GM12872 (cell line): ENCODE measurements at regions not wholly inside any gene's neighbourhood (a gene's known extent, or its start where the extent isn't known, plus 50 kb on each side); places are given as distances from the start of the nearest gene placed in this dataset.

ENCODE experiments used
- TF ChIP-seq, protein P1 (sequence below): IDR thresholded peaks from 3 replicates; pipeline ENCODE4 v1.5.1; 2011; ENCODE audit warnings: low read depth, mild to moderate bottlenecking, low read length, moderate library complexity; ENCODE audit not compliant: insufficient read depth

DNA sequence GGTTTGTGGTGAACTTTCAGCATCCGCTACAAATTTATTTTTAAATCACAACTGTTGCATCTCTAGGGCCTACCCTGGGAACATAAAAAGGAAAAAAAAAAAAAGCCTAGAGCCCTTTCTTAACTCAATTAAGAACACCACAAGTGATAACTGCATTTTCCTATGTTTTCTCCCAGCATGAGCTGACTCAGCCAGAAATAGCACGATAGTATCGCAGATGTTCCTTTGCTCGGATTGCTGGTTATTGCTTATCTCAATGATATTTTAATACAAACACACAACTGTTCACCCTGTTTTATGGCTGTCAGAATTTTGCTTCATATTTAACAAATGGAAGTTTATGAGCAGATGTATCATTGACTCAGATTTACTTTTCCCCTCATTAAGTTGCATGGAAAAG is 251.8 kb upstream of the SUCLG2 start:
- TF ChIP-seq, protein P1, sequence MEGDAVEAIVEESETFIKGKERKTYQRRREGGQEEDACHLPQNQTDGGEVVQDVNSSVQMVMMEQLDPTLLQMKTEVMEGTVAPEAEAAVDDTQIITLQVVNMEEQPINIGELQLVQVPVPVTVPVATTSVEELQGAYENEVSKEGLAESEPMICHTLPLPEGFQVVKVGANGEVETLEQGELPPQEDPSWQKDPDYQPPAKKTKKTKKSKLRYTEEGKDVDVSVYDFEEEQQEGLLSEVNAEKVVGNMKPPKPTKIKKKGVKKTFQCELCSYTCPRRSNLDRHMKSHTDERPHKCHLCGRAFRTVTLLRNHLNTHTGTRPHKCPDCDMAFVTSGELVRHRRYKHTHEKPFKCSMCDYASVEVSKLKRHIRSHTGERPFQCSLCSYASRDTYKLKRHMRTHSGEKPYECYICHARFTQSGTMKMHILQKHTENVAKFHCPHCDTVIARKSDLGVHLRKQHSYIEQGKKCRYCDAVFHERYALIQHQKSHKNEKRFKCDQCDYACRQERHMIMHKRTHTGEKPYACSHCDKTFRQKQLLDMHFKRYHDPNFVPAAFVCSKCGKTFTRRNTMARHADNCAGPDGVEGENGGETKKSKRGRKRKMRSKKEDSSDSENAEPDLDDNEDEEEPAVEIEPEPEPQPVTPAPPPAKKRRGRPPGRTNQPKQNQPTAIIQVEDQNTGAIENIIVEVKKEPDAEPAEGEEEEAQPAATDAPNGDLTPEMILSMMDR, result no peak

DNA sequence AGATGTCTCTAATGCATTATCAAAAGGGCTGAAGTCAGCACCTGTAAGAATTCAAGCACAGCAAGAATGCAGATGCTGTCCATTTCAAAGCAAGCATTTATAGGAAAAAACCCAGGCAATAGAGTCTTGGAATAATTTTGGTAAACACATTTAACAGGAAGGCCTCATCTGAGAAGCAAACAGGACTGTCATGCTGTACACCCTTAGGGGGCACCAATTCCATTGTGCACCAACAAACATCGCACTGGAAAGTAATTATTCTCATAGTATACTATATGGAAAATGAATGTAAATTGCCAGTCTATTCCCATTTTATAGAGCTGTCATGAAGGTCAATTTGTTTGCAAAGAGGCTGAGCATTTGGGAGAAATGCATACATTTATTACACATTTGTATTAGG is 247.3 kb upstream of the SUCLG2 start:
- TF ChIP-seq, protein P1, result no peak

DNA sequence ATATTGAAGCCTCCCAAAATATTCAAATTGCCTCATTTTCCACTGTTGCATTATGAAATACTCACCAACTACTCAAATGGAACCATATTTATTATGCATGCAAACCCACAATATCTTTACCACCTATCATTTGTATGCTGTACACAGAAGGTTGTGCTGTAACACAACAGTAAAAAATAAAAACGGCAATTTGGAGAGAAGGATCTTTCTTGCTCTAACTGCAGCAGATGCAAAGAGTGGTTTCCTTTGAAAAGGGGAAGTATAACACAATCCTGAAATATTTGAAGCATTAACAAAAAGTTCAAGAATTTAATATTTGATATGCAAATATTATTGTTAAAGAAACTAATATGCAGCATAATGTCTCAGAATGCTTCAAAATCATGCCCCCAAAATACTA is 244.5 kb upstream of the SUCLG2 start:
- TF ChIP-seq, protein P1, result no peak

DNA sequence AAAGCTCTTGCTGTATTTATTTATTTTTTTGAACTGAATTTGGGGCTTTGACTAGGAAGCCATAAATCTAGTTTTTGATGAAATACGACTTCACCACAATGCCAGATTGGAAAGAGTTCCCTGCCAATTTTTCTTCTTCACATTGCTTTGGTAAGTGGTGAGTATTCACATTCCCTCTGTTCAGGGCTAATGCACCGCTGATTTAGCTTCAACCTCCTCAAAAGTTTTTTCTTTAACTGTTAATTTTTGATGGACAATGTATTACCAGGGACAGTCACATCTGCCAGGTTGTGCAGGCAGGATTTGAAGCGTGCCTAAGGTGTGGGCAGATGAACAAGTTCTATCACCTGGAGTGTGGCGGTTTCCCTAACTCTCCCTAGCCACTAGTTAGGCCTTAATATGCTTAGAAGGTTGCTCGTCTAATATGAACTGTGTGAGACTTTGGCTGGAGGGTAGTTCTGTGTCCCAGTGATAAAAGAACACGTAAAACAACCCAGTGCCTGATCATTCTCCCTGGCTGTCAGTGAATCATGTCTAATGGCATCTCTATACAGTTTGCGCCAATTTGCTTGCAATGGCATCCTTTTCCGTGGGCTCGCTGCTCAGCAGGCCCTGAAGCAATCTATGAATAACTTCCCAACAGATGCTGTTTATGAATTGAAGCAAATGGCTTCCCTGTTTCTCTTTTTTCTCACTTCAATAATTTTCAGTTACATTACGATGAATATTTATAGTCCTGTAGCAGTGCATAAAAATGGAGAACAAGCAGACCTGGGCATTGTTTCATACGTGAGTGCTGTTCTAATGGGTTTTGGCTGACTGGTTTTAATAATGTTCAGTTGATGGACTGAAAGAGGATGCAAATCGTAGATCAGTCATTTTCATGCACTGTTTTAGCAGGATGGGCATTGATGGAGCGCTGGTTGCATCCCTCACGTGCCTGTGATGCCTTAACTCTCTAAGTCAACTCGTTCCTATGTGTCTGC is 243.2 kb upstream of the SUCLG2 start:
- TF ChIP-seq, protein P1, result no peak

DNA sequence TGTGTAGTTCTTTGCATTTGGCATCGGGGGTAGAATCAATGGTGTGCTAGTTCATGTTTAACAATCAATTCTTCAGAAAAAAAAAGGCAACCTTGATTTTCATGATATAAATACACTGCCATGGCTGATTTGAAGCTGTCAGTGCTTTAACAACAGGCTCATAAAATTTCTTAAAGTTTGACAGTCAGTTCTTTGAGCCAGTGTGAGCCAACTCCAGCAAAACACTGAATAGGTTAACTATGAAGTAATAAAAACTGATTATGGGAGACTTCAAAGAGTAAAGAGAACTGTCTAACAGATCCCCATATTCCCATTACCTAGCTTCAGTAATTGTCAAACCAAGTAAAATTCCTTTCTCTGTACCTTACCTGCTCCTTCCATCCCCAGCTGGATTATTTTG is 241.7 kb upstream of the SUCLG2 start:
- TF ChIP-seq, protein P1, result no peak

DNA sequence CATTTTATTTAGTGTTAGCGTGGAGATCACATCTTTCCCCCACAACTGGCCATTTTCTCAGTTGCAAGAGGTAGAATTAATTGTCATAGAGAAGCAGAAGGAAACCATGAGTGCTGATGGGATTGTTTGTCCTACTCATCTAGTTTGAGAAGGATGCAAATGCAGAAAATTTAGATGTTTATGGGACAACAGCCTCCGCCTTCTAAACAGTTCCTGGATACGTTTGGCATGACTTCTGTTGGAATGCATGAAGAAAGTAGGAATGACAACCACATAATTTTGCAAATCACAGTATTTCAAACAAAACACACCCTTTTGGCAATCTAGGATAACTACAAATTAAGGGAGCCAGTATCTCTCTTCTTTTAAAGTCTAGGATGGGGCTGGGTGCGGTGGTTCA is 240.1 kb upstream of the SUCLG2 start:
- TF ChIP-seq, protein P1, result no peak

DNA sequence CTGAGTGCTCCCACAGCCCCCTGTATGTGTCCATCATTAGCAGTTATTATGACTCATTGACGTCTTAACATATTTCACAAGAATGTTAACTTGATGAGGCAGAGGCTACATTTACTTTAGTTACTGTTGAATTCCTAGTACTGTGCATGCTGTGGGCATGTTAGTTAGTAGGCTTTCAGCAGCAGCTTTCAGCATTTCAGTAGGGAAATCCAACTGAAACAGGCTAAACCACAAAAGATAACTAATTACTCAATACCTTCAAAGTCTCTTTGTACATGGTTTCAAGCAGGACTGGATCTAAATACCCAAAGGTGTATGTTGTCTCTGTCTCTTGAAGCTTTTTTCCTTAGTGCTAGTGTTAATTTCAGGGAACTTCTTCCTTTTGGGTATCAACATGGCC is 229.9 kb upstream of the SUCLG2 start:
- TF ChIP-seq, protein P1, result no peak
